Ovary (tissue), 3 donors: ENCODE measurements at regions not wholly inside any gene's neighbourhood (a gene's known extent, or its start where the extent isn't known, plus 50 kb on each side); places are given as distances from the start of the nearest gene placed in this dataset.
"Not testable (repeated sequence)": the region's sequence is repeated elsewhere in the genome, so short reads cannot be mapped to it uniquely, and the experiment has no call there.

Experiments
- EP300 ChIP-seq: sonication (generic); formaldehyde crosslinking; IDR thresholded peaks from one replicate; pipeline ENCODE4 v1.6.1; 2017; ENCODE audit warnings: antibody characterized with exemption
- POLR2A ChIP-seq: fragments of 450-650 bp; IDR thresholded peaks from one replicate; pipeline ENCODE4 v1.6.1; 2017; ENCODE audit warnings: antibody characterized with exemption, mild to moderate bottlenecking, moderate library complexity
- TF ChIP-seq, protein P1 (sequence below), 3 donors: fragments of 450-650 bp in 2 of 3; fragments of 200-600 bp in 1 of 3; IDR thresholded peaks; one replicate each; pipeline versions ENCODE4 v1.5.1 to v1.8.0; 2016 to 2022; ENCODE audit warnings: antibody characterized with exemption in 3 of 3, mild to moderate bottlenecking in 1 of 3
- donor health status: DM: no; HTN: no; CAD: no.

- not testable (repeated sequence) for TF ChIP-seq POLR2A, EP300
- TF ChIP-seq, protein P1, sequence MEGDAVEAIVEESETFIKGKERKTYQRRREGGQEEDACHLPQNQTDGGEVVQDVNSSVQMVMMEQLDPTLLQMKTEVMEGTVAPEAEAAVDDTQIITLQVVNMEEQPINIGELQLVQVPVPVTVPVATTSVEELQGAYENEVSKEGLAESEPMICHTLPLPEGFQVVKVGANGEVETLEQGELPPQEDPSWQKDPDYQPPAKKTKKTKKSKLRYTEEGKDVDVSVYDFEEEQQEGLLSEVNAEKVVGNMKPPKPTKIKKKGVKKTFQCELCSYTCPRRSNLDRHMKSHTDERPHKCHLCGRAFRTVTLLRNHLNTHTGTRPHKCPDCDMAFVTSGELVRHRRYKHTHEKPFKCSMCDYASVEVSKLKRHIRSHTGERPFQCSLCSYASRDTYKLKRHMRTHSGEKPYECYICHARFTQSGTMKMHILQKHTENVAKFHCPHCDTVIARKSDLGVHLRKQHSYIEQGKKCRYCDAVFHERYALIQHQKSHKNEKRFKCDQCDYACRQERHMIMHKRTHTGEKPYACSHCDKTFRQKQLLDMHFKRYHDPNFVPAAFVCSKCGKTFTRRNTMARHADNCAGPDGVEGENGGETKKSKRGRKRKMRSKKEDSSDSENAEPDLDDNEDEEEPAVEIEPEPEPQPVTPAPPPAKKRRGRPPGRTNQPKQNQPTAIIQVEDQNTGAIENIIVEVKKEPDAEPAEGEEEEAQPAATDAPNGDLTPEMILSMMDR (IDR thresholded peaks at IDR 0.05), result not testable (repeated sequence)
Measured at GRCh38 chr2:111444516-111444915, 323.8 kb downstream of the BCL2L11 start.
